Suprapubic skin (tissue), 4 donors: ENCODE measurements at regions not wholly inside any gene's neighbourhood (a gene's known extent, or its start where the extent isn't known, plus 50 kb on each side); places are given as distances from the start of the nearest gene placed in this dataset.

Experiments
- DNase-seq, 2 donors: peaks; one replicate each; pipeline ENCODE4 v3.0.0-alpha.2; 2019; ENCODE audit warnings: low spot score in 2 of 2
- H3K27ac ChIP-seq: fragments of 200-600 bp; sonication (generic); one replicate; pipeline ENCODE4 v1.5.1; 2019
- H3K27me3 ChIP-seq: fragments of 200-600 bp; sonication (generic); one replicate; pipeline ENCODE4 v1.5.1; 2019
- H3K36me3 ChIP-seq: fragments of 200-600 bp; sonication (generic); one replicate; pipeline ENCODE4 v1.5.1; 2019
- H3K4me1 ChIP-seq: fragments of 200-600 bp; sonication (generic); one replicate; pipeline ENCODE4 v1.5.1; 2019
- H3K4me3 ChIP-seq: fragments of 200-600 bp; sonication (generic); one replicate; pipeline ENCODE4 v1.5.1; 2019; ENCODE audit warnings: mild to moderate bottlenecking
- H3K9me3 ChIP-seq: fragments of 200-600 bp; sonication (generic); one replicate; pipeline ENCODE4 v1.5.1; 2019
- CTCF ChIP-seq, 2 donors: fragments of 200-600 bp in 1 of 2; fragments of 450-650 bp in 1 of 2; sonication (generic) in 1 of 2; IDR thresholded peaks; one replicate each; pipeline ENCODE4 v1.5.1; 2016 to 2019; ENCODE audit warnings: antibody characterized with exemption in 2 of 2, mild to moderate bottlenecking in 1 of 2, moderate library complexity in 1 of 2
- EP300 ChIP-seq: sonication (generic); formaldehyde crosslinking; IDR thresholded peaks from one replicate; pipeline ENCODE4 v1.6.1; 2017; ENCODE audit warnings: antibody characterized with exemption
- POLR2A ChIP-seq, 2 donors: fragments of 450-650 bp; IDR thresholded peaks; one replicate each; pipeline ENCODE4 v1.6.1; 2017; ENCODE audit warnings: antibody characterized with exemption in 2 of 2, mild to moderate bottlenecking in 2 of 2, moderate library complexity in 2 of 2
- POLR2AphosphoS5 ChIP-seq, 3 donors: sonication (generic); formaldehyde crosslinking; IDR thresholded peaks; one replicate each; pipeline ENCODE4 v1.6.1; 2017; ENCODE audit warnings: antibody characterized with exemption in 3 of 3
- WGBS: methylation state at CpG from one replicate; pipeline ENCODE4 v1.1.5; 2018; 5-methylcytosine and 5-hydroxymethylcytosine counted together

GRCh38 chr4:1517592-1518411 lies 111.6 kb upstream of the NKX1-1 start:
- H3K27me3 ChIP-seq = peaks cover 83% of the 10 kb centered on the region
- peaks cover 14% of the 10 kb centered on the region for H3K4me1 ChIP-seq
- no peak for DNase-seq
- H3K9me3 ChIP-seq = no peaks in the 10 kb centered on the region
- H3K27ac ChIP-seq = no peak overlapping the region
- H3K36me3 ChIP-seq = no peaks in the 10 kb centered on the region
- WGBS = 68% methylated on average over 13 of the region's 22 CpGs
- TF ChIP-seq CTCF (IDR thresholded peaks at IDR 0.05) = no peak
- TF ChIP-seq POLR2A (IDR thresholded peaks at IDR 0.05) = no peak
- no peak for TF ChIP-seq POLR2AphosphoS5 (IDR thresholded peaks at IDR 0.05)
- no peak overlapping the region for H3K4me3 ChIP-seq

- H3K9me3 ChIP-seq = no peaks in the 10 kb centered on the region
- no peak for DNase-seq
- H3K27me3 ChIP-seq = peaks cover 83% of the 10 kb centered on the region
- H3K4me1 ChIP-seq = peaks cover 17% of the 10 kb centered on the region
- TF ChIP-seq EP300 = no peak
- no peak for TF ChIP-seq CTCF (IDR thresholded peaks at IDR 0.05)
- TF ChIP-seq POLR2A (IDR thresholded peaks at IDR 0.05) = no peak
- TF ChIP-seq POLR2AphosphoS5 (IDR thresholded peaks at IDR 0.05) = no peak
- H3K4me3 ChIP-seq = no peak overlapping the region
- 45% methylated on average over 2 of the region's 15 CpGs for WGBS
- H3K36me3 ChIP-seq = no peaks in the 10 kb centered on the region
- H3K27ac ChIP-seq = no peak overlapping the region
Measured at GRCh38 chr4:1516881-1517480, 110.7 kb upstream of the NKX1-1 start.

- Histone ChIP-seq H3K36me3 (no peaks in the 10 kb centered on the region), H3K4me1 (peaks cover 14% of the 10 kb centered on the region), H3K27me3 (peaks cover 83% of the 10 kb centered on the region), H3K27ac (no peak overlapping the region), H3K4me3 (no peak overlapping the region), H3K9me3 (no peaks in the 10 kb centered on the region)
- TF ChIP-seq CTCF (IDR thresholded peaks at IDR 0.05) = no peak
- no peak for TF ChIP-seq POLR2AphosphoS5 (IDR thresholded peaks at IDR 0.05)
- TF ChIP-seq POLR2A (IDR thresholded peaks at IDR 0.05) = no peak
- no peak for TF ChIP-seq EP300
- DNase-seq = no peak
- WGBS = 62% methylated on average over 9 of the region's 10 CpGs
Measured at GRCh38 chr4:1516261-1516660, 110.0 kb upstream of the NKX1-1 start.

GRCh38 chr4:1515763-1516162 lies 109.5 kb upstream of the NKX1-1 start:
- no peaks in the 10 kb centered on the region for H3K36me3 ChIP-seq
- no peaks in the 10 kb centered on the region for H3K9me3 ChIP-seq
- WGBS = 48% methylated on average over 4 of the region's 5 CpGs
- H3K4me1 ChIP-seq = peaks cover 11% of the 10 kb centered on the region
- peaks cover 85% of the 10 kb centered on the region for H3K27me3 ChIP-seq
- TF ChIP-seq POLR2AphosphoS5 (IDR thresholded peaks at IDR 0.05) (no peak), EP300 (no peak), CTCF (IDR thresholded peaks at IDR 0.05) (no peak), POLR2A (IDR thresholded peaks at IDR 0.05) (no peak)
- DNase-seq = no peak
- no peak overlapping the region for H3K4me3 ChIP-seq
- no peak overlapping the region for H3K27ac ChIP-seq

GRCh38 chr4:1515156-1515555 lies 108.9 kb upstream of the NKX1-1 start:
- Histone ChIP-seq H3K4me1 (peaks cover 11% of the 10 kb centered on the region), H3K9me3 (no peaks in the 10 kb centered on the region), H3K36me3 (no peaks in the 10 kb centered on the region), H3K4me3 (no peak overlapping the region), H3K27ac (no peak overlapping the region), H3K27me3 (peaks cover 81% of the 10 kb centered on the region)
- TF ChIP-seq EP300 = no peak
- no peak for TF ChIP-seq POLR2A (IDR thresholded peaks at IDR 0.05)
- no peak for TF ChIP-seq CTCF (IDR thresholded peaks at IDR 0.05)
- TF ChIP-seq POLR2AphosphoS5 (IDR thresholded peaks at IDR 0.05) = no peak
- DNase-seq = no peak
